Progenitor cell of endocrine pancreas (in vitro differentiated cells): ENCODE measurements at regions not wholly inside any gene's neighbourhood (a gene's known extent, or its start where the extent isn't known, plus 50 kb on each side); places are given as distances from the start of the nearest gene placed in this dataset.

Experiments used
- DNase-seq: peaks from one replicate; pipeline ENCODE4 v3.0.0; 2021; ENCODE audit warnings: low spot score; ENCODE audit not compliant: unreplicated experiment
- H3K27ac Mint-ChIP-seq: 2 replicates; pipeline ENCODE4 v1.8.0; 2021; ENCODE audit warnings: mild to moderate bottlenecking, moderate library complexity, mixed read lengths
- H3K27me3 Mint-ChIP-seq: 2 replicates; pipeline ENCODE4 v1.8.0; 2021; ENCODE audit warnings: mixed read lengths
- H3K36me3 Mint-ChIP-seq: 2 replicates; pipeline ENCODE4 v1.8.0; 2022; ENCODE audit warnings: mixed read lengths; ENCODE audit not compliant: insufficient read depth
- H3K4me1 Mint-ChIP-seq: 2 replicates; pipeline ENCODE4 v1.8.0; 2021; ENCODE audit warnings: low read depth, mixed read lengths
- H3K4me3 Mint-ChIP-seq: 2 replicates; pipeline ENCODE4 v1.8.0; 2021; ENCODE audit warnings: low read depth, mild to moderate bottlenecking, moderate library complexity, mixed read lengths
- H3K9me3 Mint-ChIP-seq: 2 replicates; pipeline ENCODE4 v1.8.0; 2021; ENCODE audit warnings: low read depth, mixed read lengths
- CTCF ChIP-seq: fragments of 200-600 bp; sonication (generic); IDR thresholded peaks from one replicate; pipeline ENCODE4 v1.5.0; 2021; ENCODE audit warnings: antibody characterized with exemption, mild to moderate bottlenecking; ENCODE audit not compliant: unreplicated experiment

- Mint-ChIP-seq H3K4me1 (no peaks in the 10 kb centered on the region), H3K27me3 (no peaks in the 10 kb centered on the region), H3K4me3 (no peak overlapping the region), H3K27ac (no peak overlapping the region), H3K9me3 (no peaks in the 10 kb centered on the region), H3K36me3 (no peaks in the 10 kb centered on the region)
- TF ChIP-seq CTCF = no peak
- no peak for DNase-seq
Observed at GRCh38 chr1:101111461-101111860, 85.9 kb upstream of the DPH5 start.

- Mint-ChIP-seq H3K9me3 (no peaks in the 10 kb centered on the region), H3K27ac (no peak overlapping the region), H3K27me3 (no peaks in the 10 kb centered on the region), H3K36me3 (no peaks in the 10 kb centered on the region), H3K4me1 (no peaks in the 10 kb centered on the region), H3K4me3 (no peak overlapping the region)
- DNase-seq = no peak
- no peak for TF ChIP-seq CTCF
Observed at GRCh38 chr1:101109791-101110190, 84.2 kb upstream of the DPH5 start.

- H3K4me1 Mint-ChIP-seq = no peaks in the 10 kb centered on the region
Observed at GRCh38 chr1:101108111-101108500, 82.5 kb upstream of the DPH5 start.

GRCh38 chr1:101107496-101108110, 82.0 kb upstream of the DPH5 start:
- Mint-ChIP-seq H3K4me1 (no peaks in the 10 kb centered on the region), H3K27me3 (no peaks in the 10 kb centered on the region), H3K36me3 (no peaks in the 10 kb centered on the region), H3K9me3 (no peaks in the 10 kb centered on the region), H3K27ac (no peak overlapping the region), H3K4me3 (no peak overlapping the region)
- no peak for TF ChIP-seq CTCF
- DNase-seq = no peak

More at GRCh38 chr1:101108111-101108500, 82.5 kb upstream of the DPH5 start:
- no peak overlapping the region for H3K4me3 Mint-ChIP-seq
- DNase-seq = no peak
- no peak overlapping the region for H3K27ac Mint-ChIP-seq
- H3K27me3 Mint-ChIP-seq = no peaks in the 10 kb centered on the region
- no peaks in the 10 kb centered on the region for H3K9me3 Mint-ChIP-seq
- no peak for TF ChIP-seq CTCF
- no peaks in the 10 kb centered on the region for H3K36me3 Mint-ChIP-seq

- no peaks in the 10 kb centered on the region for H3K9me3 Mint-ChIP-seq
- DNase-seq = no peak
- no peak overlapping the region for H3K4me3 Mint-ChIP-seq
- H3K36me3 Mint-ChIP-seq = no peaks in the 10 kb centered on the region
- H3K27ac Mint-ChIP-seq = no peak overlapping the region
- no peaks in the 10 kb centered on the region for H3K4me1 Mint-ChIP-seq
- H3K27me3 Mint-ChIP-seq = no peaks in the 10 kb centered on the region
- no peak for TF ChIP-seq CTCF
Observed at GRCh38 chr1:101105877-101106276, 80.3 kb upstream of the DPH5 start.
